SU-DHL-6 (cell line): ENCODE measurements at regions not wholly inside any gene's neighbourhood (a gene's known extent, or its start where the extent isn't known, plus 50 kb on each side); places are given as distances from the start of the nearest gene placed in this dataset.
"Not testable (repeated sequence)": the region's sequence is repeated elsewhere in the genome, so short reads cannot be mapped to it uniquely, and the experiment has no call there.

Experiments
- H2AFZ ChIP-seq: fragments of 200-600 bp; sonication (generic); 2 replicates; pipeline ENCODE4 v1.6.1; 2014; ENCODE audit warnings: low read depth, mild to moderate bottlenecking, moderate library complexity, mixed read lengths, antibody characterized with exemption, low read length; ENCODE audit not compliant: severe bottlenecking
- H3F3A ChIP-seq: fragments of 200-600 bp; shearing (Covaris generic); 2 replicates; pipeline ENCODE4 v1.6.0; 2016; ENCODE audit warnings: antibody characterized with exemption, mild to moderate bottlenecking; ENCODE audit not compliant: insufficient read depth
- H3K27ac ChIP-seq: fragments of 200-600 bp; sonication (generic); 2 replicates; pipeline ENCODE4 v1.5.1; 2016; ENCODE audit warnings: low read depth, mild to moderate bottlenecking, low read length, moderate library complexity, mixed read lengths
- H3K27me3 ChIP-seq: fragments of 200-600 bp; sonication (generic), shearing (Covaris generic); 2 replicates; pipeline ENCODE4 v1.6.0; 2014; ENCODE audit warnings: mild to moderate bottlenecking, low read length
- H3K36me3 ChIP-seq: fragments of 200-600 bp; sonication (generic); 2 replicates; pipeline ENCODE4 v1.6.1; 2014; ENCODE audit warnings: mild to moderate bottlenecking, low read length, mixed read lengths
- H3K4me2 ChIP-seq: fragments of 300-600, 200-600 bp; shearing (Covaris generic), sonication (generic); 2 replicates; pipeline ENCODE4 v1.6.0; 2014; ENCODE audit warnings: low read length, low read depth, mild to moderate bottlenecking; ENCODE audit not compliant: poor library complexity, severe bottlenecking
- H3K4me3 ChIP-seq: fragments of 200-600 bp; sonication (generic); 2 replicates; pipeline ENCODE4 v1.5.1; 2014; ENCODE audit warnings: antibody characterized with exemption, low read length, mild to moderate bottlenecking, mixed read lengths; ENCODE audit not compliant: insufficient read depth, poor library complexity, severe bottlenecking
- H3K79me2 ChIP-seq: fragments of 200-600 bp; sonication (generic); 2 replicates; pipeline ENCODE4 v1.6.1; 2014; ENCODE audit warnings: mild to moderate bottlenecking, low read length, moderate library complexity; ENCODE audit not compliant: insufficient read depth
- H3K9ac ChIP-seq: fragments of 200-600 bp; sonication (generic); 2 replicates; pipeline ENCODE4 v1.7.0; 2014; ENCODE audit warnings: mild to moderate bottlenecking, low read length
- H3K9me2 ChIP-seq: fragments of 200-600 bp; sonication (generic); replicated peaks from 2 replicates; pipeline ENCODE4 v1.6.1; 2014; ENCODE audit warnings: low read length; ENCODE audit not compliant: insufficient read depth
- H3K9me3 ChIP-seq: fragments of 200-600 bp; sonication (generic); 2 replicates; pipeline ENCODE4 v1.6.1; 2014; ENCODE audit warnings: low read length, mixed read lengths; ENCODE audit not compliant: insufficient read depth
- H4K20me1 ChIP-seq: fragments of 200-600 bp; sonication (generic); 2 replicates; pipeline ENCODE4 v1.6.1; 2014; ENCODE audit warnings: low read depth, mild to moderate bottlenecking, antibody characterized with exemption, low read length, moderate library complexity, mixed read lengths
- CTCF ChIP-seq: fragments of 200-600 bp; sonication (generic); IDR thresholded peaks from one replicate; pipeline ENCODE4 v1.5.1; 2017; ENCODE audit warnings: antibody characterized with exemption, mild to moderate bottlenecking, low read length, moderate library complexity; ENCODE audit not compliant: insufficient read depth, poor library complexity, severe bottlenecking
- EZH2phosphoT487 ChIP-seq: fragments of 200-600 bp; sonication (generic), shearing (Covaris generic); conservative IDR thresholded peaks from 2 replicates; pipeline ENCODE4 v1.6.1; 2018; ENCODE audit warnings: mild to moderate bottlenecking, antibody characterized with exemption, low read length, moderate library complexity, mixed read lengths

GRCh38 chr13:82187227-82187626 is 1695.0 kb downstream of the SLITRK1 start:
- Histone ChIP-seq H3K36me3 (no peaks in the 10 kb centered on the region), H4K20me1 (no peaks in the 10 kb centered on the region), H3F3A (no peaks in the 10 kb centered on the region), H3K9me3 (no peaks in the 10 kb centered on the region), H3K79me2 (no peaks in the 10 kb centered on the region), H2AFZ (no peak overlapping the region), H3K4me2 (no peak overlapping the region), H3K27me3 (no peaks in the 10 kb centered on the region), H3K4me3 (no peak overlapping the region), H3K9me2 (no peaks in the 10 kb centered on the region), H3K9ac (no peak overlapping the region), H3K27ac (no peak overlapping the region)
- no peak for TF ChIP-seq CTCF
- no peak for TF ChIP-seq EZH2phosphoT487

- H3K27me3 ChIP-seq = no peaks in the 10 kb centered on the region
- H3K36me3 ChIP-seq = no peaks in the 10 kb centered on the region
- H3K9me2 ChIP-seq = no peaks in the 10 kb centered on the region
- no peak overlapping the region for H3K4me2 ChIP-seq
- H3K27ac ChIP-seq = no peak overlapping the region
- no peak for TF ChIP-seq CTCF
- TF ChIP-seq EZH2phosphoT487 = no peak
- H3K79me2 ChIP-seq = no peaks in the 10 kb centered on the region
- H4K20me1 ChIP-seq = no peaks in the 10 kb centered on the region
- no peaks in the 10 kb centered on the region for H3F3A ChIP-seq
- no peak overlapping the region for H2AFZ ChIP-seq
- no peak overlapping the region for H3K9ac ChIP-seq
- H3K4me3 ChIP-seq = no peak overlapping the region
- H3K9me3 ChIP-seq = no peaks in the 10 kb centered on the region
Observed at GRCh38 chr13:82176751-82177150, 1705.5 kb downstream of the SLITRK1 start.

GRCh38 chr13:82165396-82166174 is 1716.7 kb downstream of the SLITRK1 start:
- no peak for TF ChIP-seq CTCF
- no peak for TF ChIP-seq EZH2phosphoT487
- Histone ChIP-seq H4K20me1 (no peaks in the 10 kb centered on the region), H3K4me3 (no peak overlapping the region), H3F3A (no peaks in the 10 kb centered on the region), H3K27ac (no peak overlapping the region), H3K9ac (no peak overlapping the region), H3K27me3 (no peaks in the 10 kb centered on the region), H2AFZ (no peak overlapping the region), H3K9me2 (no peaks in the 10 kb centered on the region), H3K36me3 (no peaks in the 10 kb centered on the region), H3K4me2 (no peak overlapping the region), H3K79me2 (no peaks in the 10 kb centered on the region), H3K9me3 (no peaks in the 10 kb centered on the region)

- not testable (repeated sequence) for H2AFZ ChIP-seq, H3K79me2 ChIP-seq, H3K4me2 ChIP-seq, H3K9me3 ChIP-seq, H3K27me3 ChIP-seq, H3K9me2 ChIP-seq, H3K27ac ChIP-seq, H4K20me1 ChIP-seq, H3K36me3 ChIP-seq, H3K4me3 ChIP-seq, H3K9ac ChIP-seq, H3F3A ChIP-seq
Observed at GRCh38 chr13:82164780-82165395, 1717.4 kb downstream of the SLITRK1 start.
